ENCODE measurements at regions not wholly inside any gene's neighbourhood (a gene's known extent, or its start where the extent isn't known, plus 50 kb on each side); places are given as distances from the start of the nearest gene placed in this dataset.
"Not testable (repeated sequence)": the region's sequence is repeated elsewhere in the genome, so short reads cannot be mapped to it uniquely, and the experiment has no call there.

DNA sequence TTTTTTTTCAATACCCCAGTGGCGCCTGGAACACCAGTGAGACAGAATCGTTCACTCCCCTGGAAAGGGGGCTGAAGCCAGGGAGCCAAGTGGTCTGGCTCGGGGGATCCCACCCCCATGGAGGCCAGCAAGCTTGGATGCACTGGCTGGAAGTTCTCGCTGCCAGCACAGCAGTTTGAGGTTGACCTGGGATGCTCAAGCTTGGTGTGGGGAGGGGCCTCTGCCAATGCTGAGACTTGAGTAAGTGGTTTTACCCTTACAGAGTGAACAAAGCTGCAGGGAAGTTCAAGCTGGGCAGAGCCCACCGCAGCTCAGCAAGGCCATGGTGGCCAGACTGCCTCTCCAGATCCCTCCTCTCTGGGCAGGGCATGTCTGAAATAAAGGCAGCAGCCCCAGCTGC, 276.2 kb upstream of the CNTN6 start:
- DNase-seq (ENCODE audit: low read depth) = no peak

DNA sequence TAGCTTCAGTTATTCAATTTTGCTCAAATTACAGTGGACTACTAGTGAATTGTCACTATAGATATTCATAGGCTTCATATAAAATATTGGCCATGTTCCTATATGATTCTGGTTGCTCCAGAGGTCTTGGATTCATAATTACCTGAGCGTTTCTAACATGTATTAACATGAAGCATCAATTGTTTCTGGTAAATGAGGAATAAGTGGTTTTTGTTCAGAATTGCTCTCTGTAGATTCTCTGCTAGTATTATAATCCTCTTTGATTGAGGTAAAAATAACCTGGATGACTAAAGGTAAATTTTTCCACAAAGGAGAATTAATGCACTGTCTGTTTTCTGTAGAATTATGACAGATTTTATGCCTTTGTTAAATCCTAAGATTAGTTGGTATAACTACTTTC, 258.1 kb upstream of the CNTN6 start:
- no peak for DNase-seq (ENCODE audit: low read depth)

DNA sequence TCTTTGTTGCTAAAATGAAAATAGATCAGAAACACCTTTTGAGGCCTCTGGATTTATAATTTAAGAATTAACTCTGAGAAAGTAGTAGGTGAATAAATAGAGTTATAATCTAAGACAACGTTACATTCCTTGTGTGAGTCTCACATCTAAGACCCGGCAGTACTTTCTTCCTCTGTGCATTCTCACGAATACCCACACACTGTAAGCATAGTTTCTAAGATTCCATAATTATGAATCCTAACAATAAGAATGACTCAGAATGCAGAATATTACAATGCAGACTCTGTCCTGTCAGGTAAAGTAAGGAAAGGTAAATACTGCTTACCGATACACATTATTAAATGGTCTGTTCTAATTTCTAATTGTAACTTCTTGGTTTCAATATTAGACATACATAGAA, 257.7 kb upstream of the CNTN6 start:
- DNase-seq (ENCODE audit: low read depth) = no peak

DNA sequence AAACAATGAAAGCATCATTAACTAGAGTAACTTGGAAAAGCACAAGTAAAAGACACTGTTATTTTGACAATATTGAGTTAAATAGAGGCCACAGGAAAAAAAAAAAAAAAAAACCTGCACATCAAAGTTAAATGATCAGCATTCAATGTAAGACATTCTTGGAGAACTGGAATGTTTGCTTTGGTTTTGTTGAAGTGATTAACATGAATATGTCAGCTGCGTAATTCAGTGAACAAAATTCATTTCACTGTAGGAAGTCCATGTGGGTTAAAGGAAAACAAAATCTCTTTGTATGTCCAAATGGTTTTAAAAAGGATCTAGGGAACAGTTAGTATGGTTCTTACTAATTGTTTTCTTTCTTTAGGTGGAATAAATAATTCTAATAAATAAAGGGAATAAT, 252.8 kb upstream of the CNTN6 start:
- no peak for DNase-seq (ENCODE audit: low read depth)

DNA sequence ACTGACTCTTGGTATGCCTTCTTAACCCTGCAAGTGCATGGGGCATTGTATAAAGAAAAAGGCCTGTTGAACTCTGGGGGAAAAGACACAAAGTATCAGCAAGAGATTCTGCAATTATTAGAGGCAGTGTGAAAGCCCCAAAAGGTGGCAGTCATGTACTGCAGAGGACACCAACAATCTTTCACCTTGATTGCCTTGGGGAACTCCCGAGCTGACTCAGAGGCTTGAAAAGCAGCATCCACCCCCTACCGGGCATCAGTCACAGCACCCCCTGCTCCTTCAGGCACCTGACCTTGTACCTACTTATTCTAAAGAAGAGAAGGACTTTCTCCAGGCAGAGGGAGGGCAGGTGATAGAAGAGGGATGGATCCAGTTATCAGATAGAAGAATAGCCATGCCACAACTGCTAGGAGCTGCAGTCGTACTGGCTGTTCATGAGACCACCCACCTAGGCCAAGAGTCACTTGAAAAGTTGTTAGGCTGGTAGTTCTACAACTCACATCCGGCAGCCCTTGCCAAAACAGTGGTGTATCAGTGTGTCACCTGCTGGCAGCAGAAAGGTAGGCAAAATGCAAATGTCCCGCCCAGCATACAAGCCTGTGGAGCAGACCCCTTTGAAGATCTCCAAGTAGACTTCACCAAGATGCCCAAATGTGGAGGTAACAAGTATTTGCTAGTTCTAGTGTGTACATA, 241.6 kb upstream of the CNTN6 start:
- no peak for DNase-seq (ENCODE audit: low read depth)

DNA sequence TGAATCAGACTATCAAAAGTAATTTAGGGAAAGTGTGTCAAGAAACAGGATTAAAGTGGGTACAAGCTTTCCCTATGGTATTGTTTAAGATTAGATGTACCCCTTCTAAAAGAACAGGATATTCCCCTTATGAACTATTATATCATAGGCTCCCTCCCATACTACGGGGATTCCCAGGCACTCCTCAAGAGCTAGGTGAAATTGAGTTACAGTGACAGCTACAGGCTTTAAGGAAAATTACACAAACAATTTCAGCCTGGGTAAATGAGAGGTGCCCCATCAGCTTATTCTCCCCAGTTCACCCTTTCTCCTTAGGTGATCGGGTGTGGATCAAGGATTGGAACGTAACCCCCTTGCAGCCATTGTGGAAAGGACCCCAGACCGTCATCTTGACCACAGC, 240.8 kb upstream of the CNTN6 start:
- no peak for DNase-seq (ENCODE audit: low read depth)

DNA sequence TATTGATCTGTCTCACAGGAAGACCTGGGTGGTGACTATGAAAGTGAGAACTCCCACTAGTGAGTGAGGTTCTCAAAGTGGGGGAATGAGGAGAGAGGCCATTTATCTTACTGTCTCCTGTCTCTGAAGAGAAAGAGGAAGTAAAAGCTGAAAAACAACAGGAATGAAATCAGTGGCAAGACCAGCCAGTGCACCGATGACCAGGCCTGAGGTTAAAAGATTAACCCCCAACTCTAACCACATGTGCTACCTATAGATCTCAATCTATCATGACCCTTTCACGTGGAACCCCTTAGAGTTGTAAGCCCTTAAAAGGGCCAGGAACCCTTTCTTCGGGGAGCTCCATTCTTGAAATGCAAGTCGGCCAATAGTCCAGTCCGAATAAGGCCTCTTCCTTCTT, 239.3 kb upstream of the CNTN6 start:
- no peak for DNase-seq (ENCODE audit: low read depth)

DNA sequence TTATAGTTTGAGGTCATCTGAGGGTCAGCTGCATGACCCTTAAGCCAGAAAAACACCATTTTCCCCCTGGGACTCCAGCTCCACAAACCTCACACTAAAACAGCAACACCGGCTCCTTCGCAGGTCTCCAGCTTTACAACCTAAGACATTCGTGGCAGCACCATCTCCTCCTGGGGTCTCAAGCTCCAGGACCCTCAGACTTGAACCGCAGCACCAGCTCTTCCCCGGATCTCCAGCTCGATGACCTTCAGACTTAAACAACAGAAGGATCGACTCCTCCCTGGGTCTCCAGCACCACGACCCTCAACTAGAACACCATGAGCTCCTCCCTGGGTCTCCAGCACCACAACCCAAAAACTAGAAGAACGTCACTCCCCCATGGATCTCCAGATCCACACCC, 233.7 kb upstream of the CNTN6 start:
- no peak for DNase-seq (ENCODE audit: low read depth)

DNA sequence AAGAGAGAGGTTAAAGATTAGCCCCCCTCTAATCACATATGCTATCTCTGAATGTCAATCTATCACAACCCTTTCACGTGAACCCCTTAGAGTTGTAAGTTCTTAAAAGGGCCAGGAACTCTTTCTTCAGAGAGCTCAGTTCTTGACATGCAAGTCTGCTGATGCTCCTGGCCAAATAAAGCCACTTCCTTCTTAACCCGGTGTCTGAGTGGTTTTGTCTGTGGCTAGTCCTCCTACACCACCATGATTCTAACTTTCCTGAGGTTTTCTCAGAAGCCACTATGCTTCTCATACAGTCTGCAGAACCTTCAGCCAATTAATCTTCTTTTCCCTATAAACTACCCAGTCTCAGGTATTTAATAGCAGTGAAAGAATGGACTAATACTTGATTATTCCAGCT, 231.1 kb upstream of the CNTN6 start:
- no peak for DNase-seq (ENCODE audit: low read depth)

DNA sequence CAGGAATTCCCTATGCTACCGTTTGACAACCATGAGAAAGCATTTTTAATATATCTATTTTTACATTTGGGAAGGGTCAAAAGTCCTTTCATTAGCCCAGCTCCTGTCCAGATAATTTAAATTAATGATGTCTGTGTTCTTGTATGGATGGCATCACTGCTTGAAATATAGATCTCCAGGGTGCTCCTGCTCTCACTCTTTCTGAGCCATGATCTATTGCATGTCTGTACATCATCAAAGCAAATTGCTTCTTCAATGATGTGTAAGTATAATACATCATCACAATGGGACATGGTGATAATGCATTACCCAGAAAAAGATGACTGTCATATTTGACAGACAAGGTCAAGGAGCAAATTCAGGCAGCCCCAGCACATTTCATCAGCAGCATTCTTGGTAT, 223.6 kb upstream of the CNTN6 start:
- DNase-seq (ENCODE audit: low read depth) = no peak

DNA sequence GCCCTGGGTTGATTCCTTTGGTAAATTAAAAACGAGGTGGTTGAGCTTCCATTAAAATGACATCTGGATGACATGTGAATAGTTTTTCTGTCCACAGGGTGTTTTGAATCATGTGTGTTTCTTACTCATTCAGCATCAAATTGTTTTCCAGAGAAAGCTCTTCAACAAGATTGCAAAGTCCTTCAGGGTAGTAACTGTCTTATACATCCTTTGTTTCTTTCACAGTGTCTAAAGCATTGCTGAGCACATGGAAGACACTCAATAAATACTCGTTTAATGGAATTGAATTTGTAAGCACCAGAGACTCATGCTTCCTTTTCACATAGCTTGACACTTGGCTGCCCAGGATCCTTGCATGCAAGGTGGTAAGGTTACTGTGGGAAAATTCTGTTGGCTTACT, 223.1 kb upstream of the CNTN6 start:
- DNase-seq (ENCODE audit: low read depth) = no peak

DNA sequence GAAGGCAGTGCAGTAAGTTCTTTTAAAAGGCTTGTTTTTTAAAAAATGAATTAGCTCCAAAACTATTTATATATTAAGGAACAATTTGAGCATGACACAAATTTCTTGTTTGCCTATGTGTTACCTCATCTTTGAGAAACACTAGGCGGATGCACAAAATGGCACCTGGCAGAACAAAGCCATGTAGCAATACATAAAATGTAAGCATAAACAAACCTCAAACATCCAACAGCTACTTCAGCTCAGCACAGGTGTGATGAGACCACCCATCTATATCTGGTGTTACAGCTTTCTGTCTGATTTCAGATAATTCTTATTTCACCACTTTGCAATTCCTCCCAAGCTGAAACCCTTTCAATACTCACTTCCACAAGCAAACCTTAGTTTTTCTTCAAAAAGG, 221.2 kb upstream of the CNTN6 start:
- DNase-seq (ENCODE audit: low read depth) = no peak

DNA sequence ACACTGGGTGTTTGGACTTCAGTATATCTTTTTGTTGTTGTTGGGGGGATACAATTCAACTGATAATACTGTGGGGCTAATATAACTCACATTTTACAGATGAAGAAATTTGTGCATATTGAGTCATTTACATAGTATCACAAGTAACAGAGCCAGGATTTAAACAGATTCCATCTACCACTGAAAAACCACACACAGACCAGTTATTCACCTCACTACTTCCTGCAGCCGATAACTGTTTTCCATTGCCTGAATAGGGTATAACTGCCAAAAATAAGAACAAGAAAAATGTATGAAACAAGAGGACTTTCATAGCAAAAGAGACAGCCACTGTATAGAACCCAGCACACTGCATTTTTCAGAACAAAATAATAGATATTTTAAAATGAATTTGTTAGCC, 215.8 kb upstream of the CNTN6 start:
- DNase-seq (ENCODE audit: low read depth) = no peak

DNA sequence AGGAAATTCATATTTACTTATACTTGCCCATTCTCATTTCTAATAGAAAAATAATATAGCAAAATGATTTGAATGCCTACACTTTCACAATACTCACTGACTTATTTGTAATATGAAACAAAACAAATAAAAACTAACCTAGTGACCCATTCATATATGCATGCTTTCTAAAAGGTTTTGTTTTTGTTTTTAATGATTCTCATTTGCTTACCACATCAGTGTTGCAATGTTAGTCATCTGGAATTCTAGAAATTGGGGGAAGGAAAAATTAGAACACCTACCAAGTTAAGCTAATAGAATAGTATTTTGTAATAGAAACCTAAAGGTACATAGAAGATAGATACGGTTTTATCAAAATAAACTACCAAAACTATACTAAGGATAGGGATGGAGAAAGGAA, 214.1 kb upstream of the CNTN6 start:
- DNase-seq (ENCODE audit: low read depth) = no peak

DNA sequence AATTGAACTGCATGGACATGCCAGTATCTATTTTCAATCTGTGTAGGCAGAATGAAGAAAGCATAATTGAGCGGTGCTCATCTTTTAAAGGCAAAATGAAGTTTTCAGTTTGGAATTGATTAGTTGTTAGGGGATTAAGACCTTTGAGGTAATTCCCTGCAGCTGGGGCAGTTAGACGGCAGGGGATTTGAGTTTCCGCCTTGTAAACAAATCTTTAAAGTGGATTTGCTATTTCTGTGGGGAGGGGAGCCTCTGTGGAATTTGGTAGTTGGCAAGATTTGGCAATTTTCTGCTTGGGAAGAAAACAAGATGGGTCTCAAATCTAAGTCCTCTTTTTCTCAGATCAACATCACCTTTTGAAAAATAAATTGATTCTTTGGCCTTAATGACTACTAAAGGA, 212.5 kb upstream of the CNTN6 start:
- DNase-seq (ENCODE audit: low read depth) = no peak

DNA sequence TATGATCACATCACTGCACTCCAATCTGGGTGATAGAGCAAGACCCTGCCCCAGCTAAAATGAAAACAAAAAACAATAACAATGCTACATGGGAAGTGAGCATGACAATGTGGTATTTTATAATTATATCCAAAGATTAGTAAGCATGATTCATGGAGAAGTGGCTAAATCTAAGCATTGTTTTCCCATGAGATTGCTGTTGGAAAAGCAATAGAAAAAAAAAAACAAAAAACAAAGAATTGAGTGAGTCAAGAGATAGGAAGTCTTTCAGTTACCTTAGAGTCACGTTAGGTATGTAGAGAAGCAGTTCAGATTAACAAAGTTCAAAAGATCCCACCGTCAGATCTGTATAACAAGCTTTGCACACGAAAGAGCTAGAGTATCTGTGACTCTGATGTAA, 210.3 kb upstream of the CNTN6 start:
- no peak for DNase-seq (ENCODE audit: low read depth)

DNA sequence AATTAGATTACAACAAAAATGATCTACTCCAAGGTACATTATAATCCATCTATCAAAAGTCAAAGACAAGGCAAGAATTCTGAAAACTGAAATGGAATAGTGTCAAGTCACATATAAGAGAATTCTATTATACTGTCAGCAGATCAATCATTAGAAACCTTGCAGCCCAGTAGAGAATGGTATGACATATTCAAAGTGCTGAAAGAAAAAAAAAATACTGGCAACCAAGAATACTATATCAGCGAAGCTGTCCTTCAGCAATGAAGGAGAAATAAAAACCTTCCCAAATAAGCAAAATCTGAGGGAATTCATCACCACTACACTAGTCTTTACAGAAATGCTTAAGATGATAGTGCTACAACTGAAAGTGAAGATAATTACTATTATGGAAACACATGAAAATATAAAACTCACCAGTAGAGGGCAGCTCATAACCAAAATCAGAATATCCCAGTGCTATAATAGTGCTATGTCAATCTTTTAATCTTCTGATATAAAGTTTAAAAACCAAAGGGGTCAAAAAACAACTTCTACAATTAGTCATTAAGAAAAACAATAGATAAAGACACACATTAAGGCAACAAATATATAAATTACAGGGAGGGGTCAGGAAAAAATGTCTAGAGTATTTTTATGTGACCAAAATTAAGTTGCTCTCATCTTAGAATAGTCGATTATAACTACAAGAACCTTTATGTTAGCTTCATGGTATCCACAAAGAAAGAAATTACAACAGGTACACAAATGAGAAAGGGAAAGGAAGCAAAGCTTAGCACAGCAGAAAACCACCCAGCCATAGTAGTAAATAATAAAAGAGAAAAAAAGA, 190.7 kb upstream of the CNTN6 start:
- no peak for DNase-seq (ENCODE audit: low read depth)

DNA sequence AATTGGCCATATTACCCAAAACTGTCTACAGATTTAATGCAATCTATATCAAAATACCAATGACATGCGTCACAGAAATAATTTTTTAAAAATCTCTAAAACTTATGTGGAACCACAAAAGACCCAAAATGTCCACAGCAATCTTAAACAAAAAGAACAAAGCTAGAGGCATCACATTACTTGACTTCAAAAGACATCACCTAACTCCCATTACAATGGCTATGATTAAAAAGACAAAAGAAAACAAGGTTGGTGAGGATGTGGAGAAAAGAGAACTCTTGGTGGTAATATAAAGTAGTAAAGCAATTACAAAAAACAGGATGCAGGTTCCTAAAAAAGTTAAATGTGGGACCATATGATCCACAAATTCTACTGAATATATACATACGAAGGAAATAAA, 187.6 kb upstream of the CNTN6 start:
- DNase-seq (ENCODE audit: low read depth) = no peak

DNA sequence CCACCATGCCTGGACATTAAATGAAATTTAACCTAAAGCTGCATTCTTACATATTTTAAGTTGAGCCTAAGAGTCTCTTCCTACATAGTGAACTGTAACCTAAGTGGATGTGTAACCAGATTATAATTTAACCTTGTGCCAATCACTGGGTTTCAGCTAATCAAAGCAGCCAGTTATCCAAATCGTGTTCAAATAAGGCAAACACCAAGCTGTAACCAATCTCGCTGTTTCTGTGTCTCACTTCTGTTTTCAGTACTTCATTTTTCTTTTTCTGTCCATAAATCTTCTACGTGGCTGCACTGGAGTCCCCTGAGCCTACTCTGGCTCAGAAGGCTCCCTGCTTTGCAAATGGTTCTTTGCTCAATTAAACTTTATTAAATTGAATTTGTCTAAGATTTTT, 186.1 kb upstream of the CNTN6 start:
- DNase-seq (ENCODE audit: low read depth) = no peak

DNA sequence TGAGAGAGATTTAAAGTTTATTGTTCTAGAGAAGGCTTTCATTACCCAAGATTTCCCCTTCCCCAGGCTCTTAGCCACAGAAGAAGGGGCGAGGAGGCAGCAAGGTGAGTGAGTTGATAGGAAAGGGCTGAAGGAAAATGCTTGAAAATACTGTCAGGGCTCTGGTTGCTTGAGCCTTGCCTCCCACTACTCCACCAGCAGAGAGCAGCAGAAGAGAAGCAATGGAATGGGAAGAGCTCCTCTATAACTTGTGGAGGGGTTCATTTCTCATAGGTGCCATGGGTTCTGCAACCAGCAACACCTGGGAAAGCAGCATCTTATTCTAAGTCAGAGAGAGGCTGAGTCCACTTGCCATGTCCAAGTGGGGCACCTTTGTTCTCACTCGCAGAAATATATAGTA, 184.0 kb upstream of the CNTN6 start:
- DNase-seq (ENCODE audit: low read depth) = no peak

DNA sequence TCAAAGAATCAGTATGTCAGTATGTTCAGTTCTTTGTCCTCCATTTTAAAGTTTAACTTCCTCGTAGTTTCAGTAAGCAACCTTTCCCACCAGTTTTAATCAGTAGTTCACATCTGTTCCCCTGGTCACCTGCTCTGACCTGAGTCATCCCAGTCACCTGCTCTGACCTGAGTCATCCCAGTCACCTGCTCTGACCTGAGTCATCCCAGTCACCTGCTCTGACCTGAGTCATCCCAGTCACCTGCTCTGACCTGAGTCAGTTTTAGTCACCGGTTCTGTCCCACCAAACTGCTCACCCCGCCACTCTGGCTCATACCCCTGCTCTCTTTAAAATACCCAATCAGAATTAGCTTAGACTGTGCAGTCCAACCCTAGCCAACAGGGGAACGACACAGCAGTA, 180.1 kb upstream of the CNTN6 start:
- DNase-seq (ENCODE audit: low read depth) = not testable (repeated sequence)

DNA sequence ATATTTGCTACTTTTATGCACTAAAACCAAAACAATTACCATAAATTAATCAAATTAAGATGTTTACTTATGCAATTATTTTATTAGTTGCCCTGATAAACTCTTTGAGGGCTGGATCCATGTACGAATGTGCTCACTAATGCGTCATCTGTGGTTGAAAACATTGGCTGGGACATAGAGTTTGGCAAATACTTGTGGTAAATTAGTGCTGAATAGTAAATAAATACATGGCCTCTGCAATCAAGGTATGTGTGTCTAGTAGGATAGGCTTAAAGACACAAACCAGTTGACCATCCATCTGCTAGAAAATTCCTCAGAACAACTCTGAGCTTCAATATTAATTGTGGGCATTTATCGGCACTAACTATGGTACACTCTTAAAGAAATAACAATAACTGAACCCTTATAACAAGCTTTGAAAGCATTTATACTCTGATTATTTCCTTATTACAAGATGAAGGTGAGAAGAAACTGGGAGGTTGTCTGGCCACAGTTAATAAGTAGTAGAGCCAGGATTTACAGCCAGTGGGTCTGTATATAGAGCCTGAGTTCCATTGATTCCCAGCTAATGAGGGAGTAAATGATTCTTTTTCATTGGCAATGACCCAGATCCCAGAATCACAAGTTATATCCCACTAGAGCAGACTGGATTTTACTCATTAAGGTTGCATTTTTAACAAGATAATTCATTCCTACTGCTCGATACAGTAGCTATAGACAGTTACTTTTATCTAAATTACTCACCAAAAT, 169.5 kb upstream of the CNTN6 start:
- no peak for DNase-seq (ENCODE audit: low read depth)

DNA sequence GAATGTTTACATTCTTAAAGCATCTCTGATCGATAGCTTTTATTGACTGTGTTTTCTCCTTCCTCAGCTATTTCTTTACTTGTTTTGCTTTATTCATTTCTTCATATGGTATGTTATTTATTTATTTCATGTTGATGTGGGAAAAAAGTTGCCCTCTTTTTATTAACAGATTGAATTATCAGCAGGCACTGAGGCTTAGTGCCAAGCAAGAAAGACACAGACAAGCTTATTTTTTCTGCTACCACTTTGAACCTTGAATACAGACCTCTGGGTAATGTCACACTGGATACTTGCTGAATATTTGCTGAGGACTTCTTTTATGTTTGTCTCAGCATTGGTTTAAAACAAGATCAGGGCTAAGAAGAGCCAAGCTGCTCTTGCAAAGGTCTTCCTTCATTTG, 162.0 kb upstream of the CNTN6 start:
- DNase-seq (ENCODE audit: low read depth) = no peak

Measured in EH (cell line).